ENCODE measurements at regions not wholly inside any gene's neighbourhood (a gene's known extent, or its start where the extent isn't known, plus 50 kb on each side); places are given as distances from the start of the nearest gene placed in this dataset.

GRCh38 chr10:4522296-4523000 lies 303.6 kb upstream of the AKR1E2 start:
- peaks cover 5% of the 10 kb centered on the region for H3K4me1 Mint-ChIP-seq
- peaks cover 19% of the 10 kb centered on the region for H3K27me3 Mint-ChIP-seq
- 40% methylated on average over 4 of the region's 8 CpGs for WGBS (ENCODE audit: insufficient coverage)
- H3K9me3 Mint-ChIP-seq (ENCODE audit: insufficient read depth), result no peaks in the 10 kb centered on the region
- H2AFZ ChIP-seq (ENCODE audit: insufficient read depth, low read depth, low read length, poor library complexity, severe bottlenecking), result no peak overlapping the region
- no peak overlapping the region for H3K4me3 Mint-ChIP-seq
- no peak overlapping the region for H3K4me2 ChIP-seq (replicated peaks; ENCODE audit: low read depth, low read length, poor library complexity, severe bottlenecking)
- H3K4me3 ChIP-seq (ENCODE audit: control extremely low read depth in 1 of 5, extremely low read depth in 1 of 5, insufficient read depth in 1 of 5, low read depth in 2 of 5, low read length in 4 of 5), result no peak overlapping the region
- no peaks in the 10 kb centered on the region for H3K9me3 ChIP-seq (ENCODE audit: control extremely low read depth in 1 of 3, control insufficient read depth in 2 of 3, insufficient read depth in 1 of 3, low read length in 2 of 3)
- H3K27ac ChIP-seq (ENCODE audit: low read length in 2 of 2), result no peak overlapping the region
- no peak overlapping the region for H3K27ac Mint-ChIP-seq
- H3K36me3 ChIP-seq (replicated peaks in 1 of 2; ENCODE audit: control extremely low read depth in 1 of 2, control insufficient read depth in 1 of 2, extremely low read depth in 1 of 2, insufficient read depth in 2 of 2, low read length in 1 of 2), result no peaks in the 10 kb centered on the region
- ChIA-PET POLR2A (no interaction called here), CTCF (interaction anchor here (0.8 kb wide), 1 partner anchor 73 kb away, joined by 4 read pairs; no protein-coding TSS in a partner anchor)
- no peak for DNase-seq
- TF ChIP-seq EZH2 (IDR thresholded peaks at IDR 0.05; ENCODE audit: borderline replicate concordance, insufficient read depth, low read depth, low read length, poor library complexity, severe bottlenecking) (no peak), CTCF (IDR thresholded peaks at IDR 0.05) (no peak)
- H3K9ac ChIP-seq (ENCODE audit: low read length), result no peak overlapping the region
- no peaks in the 10 kb centered on the region for H4K20me1 ChIP-seq (ENCODE audit: control insufficient read depth, insufficient read depth, low read length, poor library complexity, severe bottlenecking)
- H3K79me2 ChIP-seq (ENCODE audit: control insufficient read depth, insufficient read depth, low read length), result no peaks in the 10 kb centered on the region
- ATAC-seq (ENCODE audit: low read depth), result no peak
- H3K27me3 ChIP-seq (replicated peaks in 1 of 4; ENCODE audit: control extremely low read depth in 1 of 4, control insufficient read depth in 3 of 4, insufficient read depth in 4 of 4, low read length in 3 of 4), result peaks cover 0 to 4% (median 2%) of the 10 kb centered on the region in 4 experiments
- peaks cover 0 to 3% of the 10 kb centered on the region in 2 donors for H3K4me1 ChIP-seq (ENCODE audit: control insufficient read depth in 2 of 2, insufficient read depth in 2 of 2, low read length in 2 of 2)
- intact Hi-C loops (cut with micrococcal nuclease), result no loop called here

- TF ChIP-seq EZH2 (IDR thresholded peaks at IDR 0.05; ENCODE audit: borderline replicate concordance, insufficient read depth, low read depth, low read length, poor library complexity, severe bottlenecking), result no peak
- no peak for TF ChIP-seq CTCF (IDR thresholded peaks at IDR 0.05)
- POLR2A ChIA-PET, result no interaction called here
- 81% methylated on average over 2 of the region's 3 CpGs for WGBS (ENCODE audit: insufficient coverage)
Measured at GRCh38 chr10:4519658-4520402, 306.2 kb upstream of the AKR1E2 start.

More at GRCh38 chr10:4519658-4520402, 306.2 kb upstream of the AKR1E2 start:
- Mint-ChIP-seq H3K4me3 (no peak overlapping the region), H3K27me3 (peaks cover 14% of the 10 kb centered on the region), H3K27ac (no peak overlapping the region), H3K4me1 (peaks cover 16% of the 10 kb centered on the region), H3K9me3 (ENCODE audit: insufficient read depth) (no peaks in the 10 kb centered on the region)
- H3K9me3 ChIP-seq (ENCODE audit: control extremely low read depth in 1 of 3, control insufficient read depth in 2 of 3, insufficient read depth in 1 of 3, low read length in 2 of 3), result no peaks in the 10 kb centered on the region
- H3K27me3 ChIP-seq (replicated peaks in 1 of 4; ENCODE audit: control extremely low read depth in 1 of 4, control insufficient read depth in 3 of 4, insufficient read depth in 4 of 4, low read length in 3 of 4), result peaks cover 0 to 4% (median 0%) of the 10 kb centered on the region in 4 experiments
- no peak for ATAC-seq (ENCODE audit: low read depth)
- H3K9ac ChIP-seq (ENCODE audit: low read length), result no peak overlapping the region
- CTCF ChIA-PET, result no interaction called here
- no peak for DNase-seq
- H4K20me1 ChIP-seq (ENCODE audit: control insufficient read depth, insufficient read depth, low read length, poor library complexity, severe bottlenecking), result no peaks in the 10 kb centered on the region
- peaks cover 13 to 16% of the 10 kb centered on the region in 2 donors for H3K4me1 ChIP-seq (ENCODE audit: control insufficient read depth in 2 of 2, insufficient read depth in 2 of 2, low read length in 2 of 2)
- no peaks in the 10 kb centered on the region for H3K36me3 ChIP-seq (replicated peaks in 1 of 2; ENCODE audit: control extremely low read depth in 1 of 2, control insufficient read depth in 1 of 2, extremely low read depth in 1 of 2, insufficient read depth in 2 of 2, low read length in 1 of 2)
- no peak overlapping the region for H3K27ac ChIP-seq (ENCODE audit: low read length in 2 of 2)
- no peak overlapping the region for H2AFZ ChIP-seq (ENCODE audit: insufficient read depth, low read depth, low read length, poor library complexity, severe bottlenecking)
- H3K4me2 ChIP-seq (replicated peaks; ENCODE audit: low read depth, low read length, poor library complexity, severe bottlenecking), result no peak overlapping the region
- H3K79me2 ChIP-seq (ENCODE audit: control insufficient read depth, insufficient read depth, low read length), result no peaks in the 10 kb centered on the region
- intact Hi-C loops (cut with micrococcal nuclease), result no loop called here
- H3K4me3 ChIP-seq (ENCODE audit: control extremely low read depth in 1 of 5, extremely low read depth in 1 of 5, insufficient read depth in 1 of 5, low read depth in 2 of 5, low read length in 4 of 5), result no peak overlapping the region

All from B cell (primary cell).